GM12864 (cell line): ENCODE measurements at regions not wholly inside any gene's neighbourhood (a gene's known extent, or its start where the extent isn't known, plus 50 kb on each side); places are given as distances from the start of the nearest gene placed in this dataset.

ENCODE experiments used
- DNase-seq: peaks from one replicate; pipeline ENCODE4 v3.0.0-alpha.2; 2011; ENCODE audit warnings: low read depth
- H3K4me3 ChIP-seq: 2 replicates; pipeline ENCODE4 v1.5.1; 2011; ENCODE audit warnings: mild to moderate bottlenecking, low read depth, low read length, control low read depth
- TF ChIP-seq, protein P1 (sequence below): IDR thresholded peaks from 2 replicates; pipeline ENCODE4 v1.5.1; 2011; ENCODE audit warnings: low read depth, mild to moderate bottlenecking, moderate library complexity, low read length, control low read depth, inconsistent platforms; ENCODE audit errors: missing control alignments

DNA sequence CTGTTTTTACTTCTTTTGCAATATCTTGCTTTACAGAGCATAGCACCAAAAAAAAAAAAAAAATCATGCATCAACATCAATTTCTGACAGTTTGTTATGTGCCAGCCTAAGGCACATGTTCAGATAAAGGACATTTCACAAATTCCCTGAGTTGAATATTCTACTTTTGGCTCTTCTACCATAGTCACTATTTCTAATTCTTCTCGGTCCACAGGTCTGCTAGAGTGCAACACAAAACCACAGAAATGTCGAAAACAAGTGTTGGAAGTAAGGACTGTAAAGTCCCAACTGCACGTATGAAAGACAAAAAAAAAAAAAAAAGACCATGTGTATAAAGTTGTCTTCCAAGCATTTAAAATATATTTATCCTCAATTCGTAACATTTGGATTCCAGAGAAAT lies 494.2 kb upstream of the INTU start:
- TF ChIP-seq, protein P1, sequence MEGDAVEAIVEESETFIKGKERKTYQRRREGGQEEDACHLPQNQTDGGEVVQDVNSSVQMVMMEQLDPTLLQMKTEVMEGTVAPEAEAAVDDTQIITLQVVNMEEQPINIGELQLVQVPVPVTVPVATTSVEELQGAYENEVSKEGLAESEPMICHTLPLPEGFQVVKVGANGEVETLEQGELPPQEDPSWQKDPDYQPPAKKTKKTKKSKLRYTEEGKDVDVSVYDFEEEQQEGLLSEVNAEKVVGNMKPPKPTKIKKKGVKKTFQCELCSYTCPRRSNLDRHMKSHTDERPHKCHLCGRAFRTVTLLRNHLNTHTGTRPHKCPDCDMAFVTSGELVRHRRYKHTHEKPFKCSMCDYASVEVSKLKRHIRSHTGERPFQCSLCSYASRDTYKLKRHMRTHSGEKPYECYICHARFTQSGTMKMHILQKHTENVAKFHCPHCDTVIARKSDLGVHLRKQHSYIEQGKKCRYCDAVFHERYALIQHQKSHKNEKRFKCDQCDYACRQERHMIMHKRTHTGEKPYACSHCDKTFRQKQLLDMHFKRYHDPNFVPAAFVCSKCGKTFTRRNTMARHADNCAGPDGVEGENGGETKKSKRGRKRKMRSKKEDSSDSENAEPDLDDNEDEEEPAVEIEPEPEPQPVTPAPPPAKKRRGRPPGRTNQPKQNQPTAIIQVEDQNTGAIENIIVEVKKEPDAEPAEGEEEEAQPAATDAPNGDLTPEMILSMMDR, result no peak
- no peak overlapping the region for H3K4me3 ChIP-seq
- no peak for DNase-seq

DNA sequence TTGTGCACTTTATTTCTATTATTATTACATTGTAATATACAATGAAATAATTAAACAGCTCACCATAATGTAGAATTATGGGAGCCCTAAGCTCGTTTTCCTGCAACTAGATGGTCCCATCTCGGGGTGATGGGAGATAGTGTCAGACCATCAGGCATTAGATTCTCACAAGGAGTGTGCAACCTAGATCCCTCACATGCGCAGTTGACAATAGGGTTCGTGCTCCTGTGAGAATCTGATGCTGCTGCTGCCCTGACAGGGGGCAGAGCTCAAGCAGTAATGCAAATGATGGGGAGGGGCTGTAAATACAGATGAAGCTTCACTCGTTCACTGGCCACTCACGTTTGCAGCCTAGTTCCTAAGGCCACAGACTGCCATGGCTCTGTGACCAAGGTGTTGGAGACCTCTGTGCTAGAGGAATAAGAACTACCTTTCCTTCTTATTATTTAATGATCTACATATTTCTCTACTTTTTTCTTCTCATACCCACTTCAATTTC lies 492.9 kb upstream of the INTU start:
- H3K4me3 ChIP-seq, result no peak overlapping the region
- TF ChIP-seq, protein P1, result no peak
- DNase-seq, result no peak

DNA sequence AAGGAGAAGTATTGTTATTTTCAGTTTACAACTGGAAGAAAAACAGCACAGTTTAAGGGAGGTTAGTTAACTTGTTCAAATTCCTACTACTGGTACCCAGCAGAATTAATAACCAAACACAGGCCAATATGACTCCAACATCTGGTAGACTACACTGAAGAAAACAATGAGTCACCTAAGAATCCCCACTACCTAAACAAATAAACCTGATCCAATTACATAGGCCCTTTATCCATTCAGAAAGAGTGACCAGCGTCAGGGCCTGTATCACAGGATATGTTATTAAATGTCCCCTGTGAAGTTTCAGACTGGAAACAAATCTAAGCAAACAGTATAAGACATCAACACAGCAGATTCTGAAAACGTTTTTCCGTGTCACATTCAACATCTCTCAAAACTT lies 492.5 kb upstream of the INTU start:
- TF ChIP-seq, protein P1, result no peak
- DNase-seq, result no peak
- no peak overlapping the region for H3K4me3 ChIP-seq

DNA sequence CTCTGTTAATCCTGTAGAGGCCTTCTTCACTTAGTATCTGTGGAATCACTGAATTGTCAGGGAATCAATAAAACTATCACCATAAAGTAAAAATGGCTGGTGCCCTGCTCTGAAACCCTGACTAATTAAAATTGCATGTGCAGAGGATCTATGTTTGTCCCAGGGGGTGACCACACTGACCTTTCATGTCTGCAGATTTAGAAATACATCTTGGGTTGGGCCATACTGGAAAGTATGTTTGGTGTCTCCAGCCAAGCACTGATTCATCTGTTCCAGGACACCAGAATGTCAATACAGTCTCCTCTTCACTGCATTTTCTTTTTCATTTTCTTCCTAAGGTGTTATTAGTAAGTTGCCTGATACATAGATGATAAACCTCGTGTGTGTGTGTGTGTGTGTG lies 490.9 kb upstream of the INTU start:
- H3K4me3 ChIP-seq, result no peak overlapping the region
- TF ChIP-seq, protein P1, result no peak
- no peak for DNase-seq

DNA sequence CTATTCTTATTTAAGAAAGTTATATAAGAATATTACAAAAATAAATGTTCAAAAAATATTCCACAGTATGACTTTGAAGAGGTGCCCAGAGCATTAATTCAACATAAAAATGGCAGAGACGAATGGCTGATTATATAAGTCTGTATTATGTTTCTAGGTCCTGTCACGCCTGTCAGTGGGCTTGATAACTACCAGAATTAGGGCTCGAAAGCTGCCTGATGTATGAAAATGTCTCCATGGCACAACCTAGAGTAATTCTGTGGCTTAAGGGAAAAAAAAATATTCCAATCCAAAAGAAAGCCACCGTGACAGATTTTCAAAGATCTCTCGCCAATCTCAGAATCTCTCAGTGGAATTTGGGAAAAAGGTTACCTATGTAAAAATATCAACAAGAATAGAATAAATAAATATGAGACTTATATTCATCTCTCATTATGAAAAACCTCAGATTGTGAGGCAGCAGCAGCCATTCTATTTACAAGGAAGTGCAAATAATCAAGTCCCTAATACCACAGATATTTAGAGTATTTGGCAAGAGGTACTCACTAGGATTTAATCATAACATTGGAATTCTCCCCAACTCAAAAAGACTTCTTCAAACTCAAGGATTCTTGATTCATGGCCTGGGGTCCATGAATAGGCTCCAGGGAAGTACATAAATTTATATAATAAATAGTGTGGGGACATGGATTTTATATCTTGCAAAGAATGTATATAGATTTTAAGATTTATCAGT lies 489.1 kb upstream of the INTU start:
- no peak for DNase-seq
- no peak overlapping the region for H3K4me3 ChIP-seq
- TF ChIP-seq, protein P1, result no peak

DNA sequence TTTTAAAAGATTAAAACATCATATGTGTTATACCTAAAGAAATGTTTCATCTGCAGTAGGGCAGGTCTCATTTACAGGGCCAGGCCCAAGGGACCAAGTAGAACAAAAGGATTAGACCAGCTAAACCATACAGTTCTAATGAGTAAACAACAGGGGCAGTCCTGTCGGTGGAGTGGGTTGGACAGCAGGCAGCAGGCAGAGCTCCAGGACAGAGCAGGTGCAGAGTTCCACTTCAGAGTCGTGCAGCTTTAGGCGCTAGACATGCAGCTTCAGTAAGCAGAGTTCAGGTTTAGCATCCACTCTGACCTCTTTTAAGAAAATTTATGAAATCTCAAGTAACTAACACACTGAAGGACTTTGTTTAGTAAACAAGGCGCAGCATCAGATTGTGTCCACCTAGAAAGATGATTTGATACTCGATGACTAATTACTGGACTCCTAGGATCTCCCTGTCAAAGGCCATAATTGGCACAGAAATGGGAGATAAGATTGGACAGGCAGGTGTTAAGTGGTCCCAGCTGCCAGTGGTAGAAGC lies 487.7 kb upstream of the INTU start:
- DNase-seq, result no peak
- TF ChIP-seq, protein P1, result no peak
- H3K4me3 ChIP-seq, result no peak overlapping the region

DNA sequence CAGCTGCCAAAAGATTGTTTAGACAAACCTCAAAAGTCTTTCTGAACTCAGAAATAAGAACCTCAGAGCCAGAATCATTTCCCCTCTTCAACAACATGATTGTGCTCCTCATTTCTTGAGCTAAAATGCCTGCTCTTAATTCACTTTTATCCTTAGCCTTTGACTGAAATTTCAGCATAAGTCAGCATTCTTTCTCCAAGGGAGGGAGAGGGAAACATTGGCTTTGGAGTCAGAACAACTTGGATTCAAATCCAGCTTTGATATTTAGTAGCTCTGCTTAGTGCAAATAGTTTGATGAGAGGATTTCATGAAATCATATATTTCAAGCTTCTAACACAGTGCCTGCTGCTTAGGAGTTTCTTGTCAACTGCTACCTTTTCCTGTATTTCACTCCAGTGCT lies 484.6 kb upstream of the INTU start:
- no peak for DNase-seq
- TF ChIP-seq, protein P1, result no peak
- H3K4me3 ChIP-seq, result no peak overlapping the region
